ENCODE measurements at regions not wholly inside any gene's neighbourhood (a gene's known extent, or its start where the extent isn't known, plus 50 kb on each side); places are given as distances from the start of the nearest gene placed in this dataset.

DNA sequence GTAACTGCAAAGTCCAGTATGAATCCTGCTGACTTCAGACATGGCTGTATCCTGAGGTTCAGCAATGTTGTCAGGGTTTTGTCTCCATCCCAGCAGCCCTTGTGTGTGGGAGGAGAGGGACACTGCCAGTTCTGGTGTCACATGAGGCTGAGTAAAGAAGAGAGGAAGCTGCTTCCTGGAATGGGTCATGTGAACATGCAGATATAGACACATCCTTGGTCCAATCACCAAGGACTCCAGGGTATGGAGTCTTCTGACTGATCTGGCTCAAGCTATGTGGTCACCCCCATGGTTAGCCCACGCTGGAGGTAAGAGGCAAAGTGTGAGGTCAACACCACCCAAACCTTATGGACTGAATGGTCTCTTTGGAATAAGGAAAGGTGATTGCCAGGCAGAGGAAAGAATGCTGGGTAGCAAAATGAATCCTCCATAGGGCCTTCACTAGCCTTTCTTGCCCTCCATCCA lies 134.4 kb upstream of the SLC1A4 start:
- POLR2A ChIA-PET, result interaction anchor here (0.6 to 1.5 kb wide), 2 partner anchors 37 to 210 kb away, joined by 3 read pairs; no protein-coding TSS in a partner anchor

GRCh38 chr2:64857581-64858471 lies 131.4 kb upstream of the SLC1A4 start:
- no peaks in the 10 kb centered on the region for H3K9me3 Mint-ChIP-seq (ENCODE audit: unreplicated experiment)
- BruUV-seq (replicated peaks), result no TSS peak
- CTCF ChIA-PET, result interaction anchor here (1.3 to 2.1 kb wide), 5 partner anchors 10 to 271 kb away, joined by 4 to 8 read pairs (median 5); no protein-coding TSS in a partner anchor

More for the DNA sequence above, 134.4 kb upstream of the SLC1A4 start:
- TF ChIP-seq, protein P1, sequence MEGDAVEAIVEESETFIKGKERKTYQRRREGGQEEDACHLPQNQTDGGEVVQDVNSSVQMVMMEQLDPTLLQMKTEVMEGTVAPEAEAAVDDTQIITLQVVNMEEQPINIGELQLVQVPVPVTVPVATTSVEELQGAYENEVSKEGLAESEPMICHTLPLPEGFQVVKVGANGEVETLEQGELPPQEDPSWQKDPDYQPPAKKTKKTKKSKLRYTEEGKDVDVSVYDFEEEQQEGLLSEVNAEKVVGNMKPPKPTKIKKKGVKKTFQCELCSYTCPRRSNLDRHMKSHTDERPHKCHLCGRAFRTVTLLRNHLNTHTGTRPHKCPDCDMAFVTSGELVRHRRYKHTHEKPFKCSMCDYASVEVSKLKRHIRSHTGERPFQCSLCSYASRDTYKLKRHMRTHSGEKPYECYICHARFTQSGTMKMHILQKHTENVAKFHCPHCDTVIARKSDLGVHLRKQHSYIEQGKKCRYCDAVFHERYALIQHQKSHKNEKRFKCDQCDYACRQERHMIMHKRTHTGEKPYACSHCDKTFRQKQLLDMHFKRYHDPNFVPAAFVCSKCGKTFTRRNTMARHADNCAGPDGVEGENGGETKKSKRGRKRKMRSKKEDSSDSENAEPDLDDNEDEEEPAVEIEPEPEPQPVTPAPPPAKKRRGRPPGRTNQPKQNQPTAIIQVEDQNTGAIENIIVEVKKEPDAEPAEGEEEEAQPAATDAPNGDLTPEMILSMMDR (IDR thresholded peaks at IDR 0.05; ENCODE audit: unreplicated experiment), result no peak
- no TSS peak for BruUV-seq (replicated peaks)
- DNase-seq (ENCODE audit: unreplicated experiment), result no peak
- H3K9me3 Mint-ChIP-seq (ENCODE audit: unreplicated experiment), result no peaks in the 10 kb centered on the region
- no peak overlapping the region for H3K27ac Mint-ChIP-seq (ENCODE audit: low read depth, unreplicated experiment)
- intact Hi-C loops (cut with micrococcal nuclease), result no loop called here
- CTCF ChIA-PET, result no interaction called here
- H3K4me3 Mint-ChIP-seq (ENCODE audit: unreplicated experiment), result no peak overlapping the region
- no peaks in the 10 kb centered on the region for H3K27me3 Mint-ChIP-seq (ENCODE audit: insufficient read depth, unreplicated experiment)
- peaks cover 17% of the 10 kb centered on the region for H3K4me1 Mint-ChIP-seq (ENCODE audit: insufficient read depth, unreplicated experiment)
- H3K36me3 Mint-ChIP-seq (ENCODE audit: insufficient read depth, unreplicated experiment), result no peaks in the 10 kb centered on the region

GRCh38 chr2:64858541-64859311 lies 130.5 kb upstream of the SLC1A4 start:
- Mint-ChIP-seq H3K4me1 (ENCODE audit: insufficient read depth, unreplicated experiment) (peaks cover 11% of the 10 kb centered on the region), H3K4me3 (ENCODE audit: unreplicated experiment) (no peak overlapping the region), H3K27ac (ENCODE audit: low read depth, unreplicated experiment) (no peak overlapping the region), H3K36me3 (ENCODE audit: insufficient read depth, unreplicated experiment) (no peaks in the 10 kb centered on the region), H3K27me3 (ENCODE audit: insufficient read depth, unreplicated experiment) (no peaks in the 10 kb centered on the region), H3K9me3 (ENCODE audit: unreplicated experiment) (no peaks in the 10 kb centered on the region)
- intact Hi-C loops (cut with micrococcal nuclease), result loop anchor here (1.0 to 2.0 kb wide), 3 partner anchors 20 to 205 kb away; partner anchors contain the start of gene SERTAD2
- POLR2A ChIA-PET, result interaction anchor here (0.7 to 7.7 kb wide), 18 partner anchors 8 to 717 kb away, joined by 3 to 178 read pairs (median 5); partner anchors contain the start of genes AFTPH and SERTAD2
- CTCF ChIA-PET, result interaction anchor here (0.7 to 2.1 kb wide), 10 partner anchors 9 to 299 kb away, joined by 3 to 8 read pairs (median 4); no protein-coding TSS in a partner anchor
- no TSS peak for BruUV-seq (replicated peaks)
- no peak for DNase-seq (ENCODE audit: unreplicated experiment)
- TF ChIP-seq, protein P1 (IDR thresholded peaks at IDR 0.05; ENCODE audit: unreplicated experiment), result no peak

More at GRCh38 chr2:64857581-64858471, 131.4 kb upstream of the SLC1A4 start:
- TF ChIP-seq, protein P1 (IDR thresholded peaks at IDR 0.05; ENCODE audit: unreplicated experiment), result no peak
- Mint-ChIP-seq H3K27me3 (ENCODE audit: insufficient read depth, unreplicated experiment) (no peaks in the 10 kb centered on the region), H3K36me3 (ENCODE audit: insufficient read depth, unreplicated experiment) (no peaks in the 10 kb centered on the region), H3K27ac (ENCODE audit: low read depth, unreplicated experiment) (no peak overlapping the region), H3K4me1 (ENCODE audit: insufficient read depth, unreplicated experiment) (peaks cover 11% of the 10 kb centered on the region), H3K4me3 (ENCODE audit: unreplicated experiment) (no peak overlapping the region)
- POLR2A ChIA-PET, result interaction anchor here (0.8 to 7.7 kb wide), 9 partner anchors 10 to 334 kb away, joined by 3 to 178 read pairs (median 14); partner anchors contain the start of genes AFTPH and SERTAD2
- peak; percentile 38 for DNase-seq (ENCODE audit: unreplicated experiment)
- intact Hi-C loops (cut with micrococcal nuclease), result loop anchor here (2.0 kb wide), 1 partner anchor 19 kb away; no protein-coding TSS in a partner anchor
